ENCODE measurements at regions not wholly inside any gene's neighbourhood (a gene's known extent, or its start where the extent isn't known, plus 50 kb on each side); places are given as distances from the start of the nearest gene placed in this dataset.
"Not testable (repeated sequence)": the region's sequence is repeated elsewhere in the genome, so short reads cannot be mapped to it uniquely, and the experiment has no call there.

DNA sequence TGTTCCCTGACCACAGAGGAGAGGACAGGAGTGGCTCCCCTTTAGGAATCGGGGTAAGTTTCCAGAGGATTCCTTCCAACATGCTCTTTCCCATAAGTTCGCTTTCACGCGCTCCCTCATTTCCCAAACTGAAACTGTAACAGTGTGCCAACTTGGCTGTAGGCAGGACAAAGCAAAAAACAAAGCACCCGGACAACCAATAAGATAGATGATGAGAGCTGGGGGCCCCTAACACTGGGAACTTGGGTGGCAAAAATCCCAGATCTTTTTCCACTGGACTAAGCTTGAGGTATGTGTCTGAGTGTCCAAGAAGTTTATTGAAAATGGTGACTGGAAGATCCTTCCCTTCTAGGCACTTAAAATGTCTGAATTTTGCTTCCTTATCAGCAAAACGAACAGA lies 258.7 kb upstream of the IL12B start:
- DNase-seq: no peak

DNA sequence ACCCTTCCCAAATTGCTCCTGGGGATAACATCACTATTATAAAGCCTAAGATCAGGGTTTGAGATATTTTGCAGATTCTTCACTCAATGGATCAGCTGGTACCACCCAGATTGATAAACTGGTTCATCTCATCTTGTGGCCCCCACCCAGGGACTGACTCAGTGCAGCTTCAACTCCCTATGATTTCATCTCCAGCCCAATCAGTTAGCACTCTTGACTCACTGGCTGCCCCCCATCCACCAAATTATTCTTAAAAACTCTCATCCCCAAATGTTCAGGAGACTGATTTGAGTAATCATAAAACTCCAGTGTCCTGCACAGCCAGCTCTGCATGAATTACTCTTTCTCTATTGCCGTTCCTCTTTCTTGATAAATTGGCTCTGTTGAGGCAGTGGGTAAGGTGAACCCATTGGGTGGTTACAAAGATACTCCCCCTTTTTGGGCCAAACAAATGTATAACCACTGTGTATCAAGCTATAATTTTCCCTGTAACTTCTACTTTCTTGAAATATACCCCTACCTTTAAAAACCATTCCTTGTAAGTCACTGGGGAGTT lies 263.3 kb upstream of the IL12B start:
- no peak for DNase-seq

DNA sequence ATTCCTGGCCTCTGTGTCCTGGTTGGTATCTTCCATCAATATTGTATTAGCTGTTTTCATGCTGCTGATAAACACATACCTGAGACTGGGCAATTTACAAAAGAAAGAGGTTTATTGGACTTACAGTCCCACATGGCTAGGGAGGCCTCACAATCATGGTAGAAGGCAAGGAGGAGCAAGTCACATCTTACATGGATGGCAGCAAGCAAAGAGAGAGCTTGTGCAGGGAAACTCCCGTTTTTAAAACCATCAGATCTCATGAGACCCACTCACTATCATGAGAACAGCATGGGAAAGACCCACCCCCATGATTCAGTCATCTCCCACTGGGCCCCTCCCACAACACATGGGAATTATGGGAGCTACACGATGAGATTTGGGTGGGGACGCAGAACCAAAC lies 265.3 kb upstream of the IL12B start:
- not testable (repeated sequence) for DNase-seq

DNA sequence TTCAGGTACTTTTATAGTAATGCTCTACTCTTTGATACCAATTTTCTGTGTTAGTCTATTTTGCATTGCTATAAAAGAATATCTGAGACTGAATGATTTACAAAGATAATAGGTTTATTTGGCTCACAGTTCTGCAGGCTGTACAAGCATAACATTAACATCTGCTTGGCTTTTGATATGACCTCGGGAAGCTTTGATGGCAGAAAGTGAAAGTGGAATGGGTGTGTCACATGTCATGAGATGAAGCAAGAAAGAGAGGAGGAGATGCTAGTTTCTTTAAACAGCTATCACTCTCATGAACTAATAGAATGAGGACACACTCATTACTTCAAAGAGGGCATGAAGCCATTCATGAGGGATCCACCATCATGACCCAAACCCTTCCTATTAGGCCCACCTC lies 270.9 kb upstream of the IL12B start:
- no peak for DNase-seq

DNA sequence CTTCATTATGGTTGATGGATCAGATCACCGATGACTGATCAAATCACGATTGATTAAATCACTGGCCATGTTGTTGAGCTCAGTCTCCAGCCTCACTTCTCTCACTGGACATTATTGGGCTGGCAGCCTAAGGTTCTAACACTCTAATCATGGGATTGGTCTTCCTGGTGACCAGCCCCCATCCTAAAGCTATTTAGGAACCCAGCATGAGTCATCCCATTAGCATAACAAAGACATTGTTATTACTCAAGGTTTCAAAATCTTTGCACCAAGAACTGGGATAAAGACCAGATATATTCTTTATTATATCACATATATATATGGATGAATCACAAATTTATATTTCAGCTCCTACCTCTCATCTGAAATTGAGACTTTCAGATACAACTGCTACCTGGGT lies 272.1 kb upstream of the IL12B start:
- DNase-seq: no peak

DNA sequence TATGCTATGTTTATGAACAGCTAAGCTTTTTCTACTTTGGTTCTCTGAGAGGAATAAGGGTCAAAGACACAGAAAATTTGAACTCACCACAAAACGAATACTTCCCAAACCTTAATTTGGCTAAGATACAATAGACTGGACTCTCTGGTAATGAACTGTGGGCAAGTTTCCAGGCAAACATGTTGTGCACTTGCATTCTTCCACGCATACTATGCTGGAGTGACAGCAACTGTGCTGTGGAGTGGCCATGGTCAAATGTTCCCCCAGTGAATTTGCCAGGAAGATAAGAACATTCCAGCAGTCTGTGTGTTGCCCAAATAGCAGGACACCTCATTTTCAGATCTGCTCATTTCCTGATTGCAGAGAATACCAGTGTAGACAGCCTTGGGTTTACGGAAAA lies 275.3 kb upstream of the IL12B start:
- no peak for DNase-seq

DNA sequence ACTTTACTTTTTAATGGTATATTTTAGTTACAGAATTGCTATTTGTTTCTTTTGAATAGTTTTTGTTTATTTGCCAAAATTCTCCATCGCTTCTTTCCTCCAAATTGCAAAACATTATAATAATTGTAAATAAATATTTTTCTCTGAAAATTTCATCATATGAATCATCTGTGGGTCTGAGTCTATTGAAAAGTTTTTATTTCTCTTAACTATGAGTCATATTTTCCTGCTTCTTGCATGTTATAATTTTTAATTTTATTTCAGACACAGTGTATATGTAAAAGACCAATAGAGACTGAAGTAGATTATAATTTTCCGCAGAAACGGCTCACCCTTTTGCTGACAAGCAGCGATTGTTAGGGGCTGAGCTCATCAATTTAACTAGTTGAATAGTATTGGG lies 279.1 kb upstream of the IL12B start:
- DNase-seq: no peak

DNA sequence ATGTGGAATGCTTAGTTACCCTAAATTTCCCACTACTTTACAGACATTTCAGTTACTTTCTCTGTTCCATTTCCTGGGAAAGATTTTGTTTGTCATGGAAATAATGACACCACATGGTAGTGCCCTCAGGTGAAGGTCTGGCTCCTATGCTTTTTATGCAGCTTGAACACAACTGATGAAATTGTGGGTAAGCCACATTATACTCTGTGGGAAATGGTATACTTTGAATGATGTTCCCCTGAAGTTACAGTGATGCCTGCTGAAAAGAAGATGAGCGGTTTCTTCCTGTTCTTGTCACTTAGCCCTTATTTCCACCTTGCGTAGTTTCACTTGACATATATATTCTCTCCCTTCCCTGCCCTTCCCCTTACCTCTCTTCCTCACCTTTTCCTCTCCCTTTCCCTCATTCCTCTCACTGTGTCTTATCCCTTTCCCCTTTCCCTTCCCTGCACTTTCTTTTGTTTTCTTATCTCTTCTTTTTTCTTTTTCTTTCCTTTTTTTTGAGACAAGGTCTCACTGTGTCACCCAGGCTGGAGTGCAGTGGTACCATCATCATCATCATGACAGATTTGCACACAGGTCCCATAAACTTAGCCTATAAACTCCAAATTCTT lies 280.8 kb upstream of the IL12B start:
- DNase-seq: no peak

DNA sequence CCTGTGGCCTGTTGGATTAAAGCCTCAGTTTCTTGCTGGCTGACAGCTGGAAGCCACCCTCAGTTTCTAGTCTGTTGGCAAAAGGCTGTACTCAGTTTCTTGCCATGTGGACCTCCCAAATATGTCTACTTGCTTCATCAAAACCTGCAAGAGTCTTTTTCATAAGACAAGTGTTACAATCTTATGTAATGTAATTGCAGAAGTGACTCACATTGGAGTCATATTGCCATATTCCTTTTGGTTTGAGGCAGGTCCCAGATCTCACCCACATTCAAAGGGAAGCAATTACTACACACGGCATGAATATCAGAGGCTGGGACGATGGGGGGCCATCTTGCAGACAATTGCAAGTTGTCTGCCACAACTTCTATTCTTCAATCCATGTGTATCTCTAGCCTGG lies 286.7 kb upstream of the IL12B start:
- no peak for DNase-seq

DNA sequence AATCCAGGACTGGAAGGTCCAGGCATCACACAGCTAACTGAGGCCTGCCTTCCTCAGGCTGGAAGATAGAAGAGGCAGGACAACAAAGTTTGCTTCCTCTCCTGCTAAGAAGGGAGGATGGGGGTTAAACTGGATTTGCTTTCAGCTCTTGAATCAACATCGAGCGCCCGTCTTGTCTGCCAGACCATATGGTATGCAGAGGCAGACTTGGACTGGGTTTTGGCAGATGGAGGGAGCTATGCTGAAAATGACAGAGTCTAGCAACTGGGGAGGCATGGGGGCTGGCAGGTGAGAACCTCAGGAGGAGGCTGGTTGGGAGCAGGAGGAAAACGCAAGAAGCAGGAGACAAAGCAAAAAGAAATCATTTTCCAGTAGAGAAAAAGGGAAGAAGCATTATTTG lies 289.5 kb upstream of the IL12B start:
- no peak for DNase-seq

DNA sequence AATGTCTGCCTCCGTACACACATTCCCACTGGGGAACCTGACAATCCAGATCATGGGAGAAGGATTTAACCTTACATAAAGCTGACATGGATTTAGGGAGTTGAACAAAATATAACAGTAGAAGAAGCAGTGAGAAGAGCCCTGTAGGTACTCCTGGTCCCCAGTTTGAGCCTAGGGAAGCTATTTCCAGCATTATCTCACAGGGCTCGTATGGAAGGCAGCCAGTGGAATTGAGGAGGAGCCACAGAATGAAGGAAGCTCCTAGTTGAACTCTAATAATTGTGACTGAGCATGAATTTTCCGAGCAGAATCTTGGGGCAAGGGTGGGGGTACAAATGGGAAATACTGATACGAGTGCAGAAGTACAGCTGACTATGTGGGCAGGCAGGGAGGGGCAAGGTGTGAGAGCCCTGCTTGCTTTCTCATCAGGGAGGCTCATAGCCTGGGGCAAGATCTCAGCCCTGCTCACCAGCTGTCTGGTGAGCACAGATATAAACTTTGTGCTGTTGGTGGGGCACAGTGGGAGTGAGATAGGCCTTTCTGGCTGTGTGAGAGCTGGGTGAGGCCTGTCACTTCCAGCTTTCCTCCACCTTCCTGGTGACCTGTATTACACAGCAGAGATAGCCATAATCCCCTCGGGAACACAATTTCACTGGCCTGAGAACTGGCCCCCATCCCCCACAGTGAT lies 290.7 kb upstream of the IL12B start:
- DNase-seq: no peak

DNA sequence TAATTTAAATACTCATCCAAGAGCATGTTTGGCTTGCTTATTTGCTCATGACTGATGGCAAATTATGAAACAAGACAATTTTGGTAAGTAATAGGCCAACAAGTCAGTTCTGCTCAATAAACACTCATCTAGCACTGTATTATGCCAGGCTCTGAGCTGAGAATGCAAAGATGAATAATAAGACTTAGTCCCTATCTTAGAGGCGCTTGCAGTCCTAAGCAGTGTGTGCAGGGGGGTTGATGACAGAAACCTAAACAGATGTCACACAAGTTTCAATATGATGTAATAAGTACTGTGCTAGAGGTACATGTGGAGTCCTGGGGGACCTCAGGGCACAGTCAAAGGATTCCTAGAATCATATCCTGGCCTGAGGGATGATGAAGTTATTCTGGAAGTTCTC lies 287.6 kb upstream of the ADRA1B start:
- DNase-seq: no peak

DNA sequence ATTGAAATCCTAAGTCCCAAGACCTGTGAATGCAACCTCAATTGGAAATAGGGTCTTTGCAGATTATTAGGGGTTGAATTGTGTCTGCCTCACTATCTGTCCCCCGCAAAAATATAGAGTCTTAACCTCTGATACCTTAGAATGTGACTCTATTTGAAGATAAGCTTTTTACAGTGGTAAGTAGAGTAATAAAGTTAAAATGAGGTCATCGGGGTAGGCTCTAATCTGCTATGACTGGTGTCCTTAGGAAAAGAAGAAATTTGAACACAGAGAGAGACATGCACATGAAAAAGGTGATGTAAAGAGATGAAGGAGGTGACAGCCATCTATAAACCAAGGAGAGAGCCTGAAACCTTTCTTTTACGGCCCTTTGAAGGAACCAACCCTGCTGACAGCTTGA lies 287.1 kb upstream of the ADRA1B start:
- no peak for DNase-seq

DNA sequence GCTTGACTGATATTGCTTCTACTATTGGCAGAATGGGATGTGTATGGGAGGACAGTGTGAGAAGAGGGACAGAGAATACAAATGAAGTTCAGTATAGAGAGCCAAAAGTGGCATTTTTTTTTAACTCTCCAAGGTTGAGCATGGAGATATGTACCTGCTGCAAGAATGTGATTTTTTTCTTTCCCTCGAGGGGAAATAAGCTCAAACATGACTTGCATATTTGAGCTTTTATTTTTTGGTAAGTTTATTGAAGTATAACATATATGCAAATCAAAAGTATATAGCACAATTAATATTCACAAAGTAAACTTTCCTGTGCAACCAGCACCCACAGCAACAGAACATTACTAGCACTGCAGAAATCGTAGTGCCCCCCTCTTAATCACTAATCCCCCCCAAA lies 285.7 kb upstream of the ADRA1B start:
- no peak for DNase-seq

DNA sequence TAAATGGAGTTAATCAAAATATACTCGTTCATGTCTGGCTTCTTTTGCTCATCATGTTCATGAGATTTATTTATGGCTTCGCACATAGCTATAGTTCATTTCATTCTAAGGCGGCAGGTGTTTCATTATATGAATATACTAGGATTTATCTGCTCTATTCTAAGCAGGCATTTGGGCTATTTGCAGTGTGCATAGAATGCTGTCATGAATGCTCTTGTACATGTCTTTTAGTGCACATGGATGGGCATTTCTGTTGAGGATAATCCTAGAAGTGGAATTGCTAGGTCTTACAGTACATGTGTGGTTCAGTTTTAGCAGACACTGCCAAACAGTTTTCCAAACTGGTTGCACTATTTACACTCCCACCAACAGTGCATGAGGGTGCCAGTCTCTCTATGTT lies 285.3 kb upstream of the ADRA1B start:
- no peak for DNase-seq

DNA sequence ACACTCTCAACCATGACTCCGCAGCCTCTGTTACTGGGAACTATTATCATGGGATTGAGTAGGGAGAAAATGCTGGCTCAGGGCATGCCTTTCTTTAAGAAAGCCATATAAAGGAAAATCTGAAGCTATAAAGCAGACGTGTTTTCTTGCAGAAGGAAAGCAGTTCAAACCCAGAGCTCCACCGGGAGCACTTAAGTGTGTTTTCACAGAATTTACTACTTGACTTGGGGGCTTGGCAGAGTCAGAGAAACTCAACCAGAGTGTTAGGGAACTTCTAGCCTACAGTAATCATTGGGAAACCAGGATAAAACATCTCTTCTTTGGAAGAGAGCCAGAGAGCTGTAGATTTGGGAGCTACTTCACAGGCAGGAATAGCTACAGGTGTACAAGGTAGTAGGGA lies 283.4 kb upstream of the ADRA1B start:
- no peak for DNase-seq

DNA sequence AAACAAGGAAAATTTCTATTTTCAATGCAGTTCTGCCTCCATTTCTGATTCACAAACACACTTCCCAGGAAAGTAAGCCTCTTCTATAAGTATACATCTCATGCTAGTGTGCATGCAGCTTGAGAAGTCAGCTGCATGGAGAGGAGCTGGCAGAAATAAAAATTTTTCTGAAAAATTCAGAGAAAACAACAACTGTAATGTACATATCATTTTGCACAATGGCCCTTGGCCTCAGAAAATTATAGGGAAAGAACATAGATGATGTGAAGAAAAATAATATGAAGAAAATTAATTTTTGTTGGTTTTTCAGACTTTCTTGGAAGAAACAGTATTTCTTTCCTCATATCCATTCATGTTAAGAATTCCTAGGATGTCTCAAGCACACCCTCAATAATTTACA lies 277.8 kb upstream of the ADRA1B start:
- DNase-seq: no peak

DNA sequence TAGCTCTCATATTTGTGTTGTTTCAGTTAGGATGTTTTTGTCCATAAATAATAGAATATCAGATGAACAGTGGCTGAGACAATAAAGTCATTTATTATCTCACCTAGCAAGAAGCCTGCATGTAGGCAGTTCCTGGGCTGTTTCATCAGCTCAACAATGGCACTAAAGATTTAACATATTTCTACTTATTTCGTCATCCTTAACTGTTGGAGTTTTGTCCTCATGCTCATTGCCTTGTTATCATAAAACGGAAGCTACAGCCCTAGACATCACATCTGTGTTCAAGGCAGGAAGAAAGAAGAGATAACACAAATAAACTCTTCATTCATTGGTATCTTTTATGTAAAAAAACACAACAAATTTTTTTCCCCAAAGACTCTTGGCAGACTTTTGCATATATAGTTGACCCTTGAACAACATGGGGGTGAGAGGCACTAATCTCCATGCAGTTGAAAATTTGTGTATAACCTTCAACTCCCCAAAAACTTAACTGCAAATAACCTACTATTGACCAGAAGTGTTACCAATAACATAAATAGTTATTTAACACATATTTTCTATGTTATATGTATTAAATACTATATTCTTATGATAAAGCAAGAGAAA lies 277.2 kb upstream of the ADRA1B start:
- no peak for DNase-seq

DNA sequence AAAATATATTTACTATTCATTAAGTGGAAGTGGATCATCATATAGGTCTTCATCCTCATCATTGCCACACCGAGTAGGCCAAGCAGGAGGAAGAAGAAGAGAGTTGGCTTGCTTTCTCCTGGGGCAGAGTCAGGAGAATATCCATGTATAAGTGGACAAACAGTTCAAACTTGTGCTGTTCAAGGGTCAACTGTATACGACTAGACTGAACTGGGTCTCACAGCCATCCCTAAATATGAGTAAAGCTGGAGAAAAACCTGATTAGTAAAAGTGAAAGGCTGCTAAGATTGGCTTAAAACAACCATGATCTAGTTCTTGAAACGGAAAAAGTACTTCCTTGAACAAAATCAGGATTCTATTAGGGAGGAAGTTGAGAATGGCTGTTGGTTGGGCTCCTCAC lies 276.7 kb upstream of the ADRA1B start:
- no peak for DNase-seq

DNA sequence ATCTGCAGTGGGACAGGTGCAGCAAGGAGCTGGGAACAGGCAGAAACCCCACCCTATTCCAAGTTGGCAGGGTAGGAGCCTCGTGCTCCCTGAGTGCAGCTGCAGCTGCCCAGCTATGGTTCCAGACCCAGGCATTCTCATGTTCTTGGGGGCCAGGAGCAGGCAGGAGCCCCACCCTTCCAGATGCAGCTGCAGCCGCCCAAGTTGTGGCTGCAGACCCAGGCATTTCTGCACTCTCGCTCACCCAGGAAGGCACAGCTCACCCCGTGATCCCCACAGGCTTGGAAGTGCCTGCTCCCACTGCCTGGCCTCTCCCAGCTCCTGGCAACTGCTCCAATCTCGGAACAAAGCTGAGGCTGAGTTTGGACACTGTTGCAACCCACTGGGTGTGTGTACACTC lies 275.8 kb upstream of the ADRA1B start:
- DNase-seq: no peak

DNA sequence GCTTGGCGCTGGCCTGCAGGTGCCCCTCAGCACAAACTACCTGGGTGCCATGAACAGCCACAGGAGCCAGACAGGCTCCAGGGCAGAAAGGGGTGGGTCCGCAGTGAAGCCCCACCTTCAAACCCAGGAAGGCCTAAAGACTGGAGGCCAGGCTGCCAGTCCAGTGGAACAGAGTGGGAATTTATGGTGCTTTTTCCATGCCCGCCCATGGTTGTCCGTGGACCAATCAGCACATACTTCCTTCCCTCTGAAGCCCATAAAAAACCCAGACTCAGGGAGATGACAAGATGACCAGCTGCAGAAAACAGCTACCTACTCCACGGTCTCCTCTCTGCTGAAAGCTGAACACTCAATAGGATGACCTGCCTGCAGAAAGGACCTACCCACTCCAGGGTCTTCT lies 275.4 kb upstream of the ADRA1B start:
- no peak for DNase-seq

DNA sequence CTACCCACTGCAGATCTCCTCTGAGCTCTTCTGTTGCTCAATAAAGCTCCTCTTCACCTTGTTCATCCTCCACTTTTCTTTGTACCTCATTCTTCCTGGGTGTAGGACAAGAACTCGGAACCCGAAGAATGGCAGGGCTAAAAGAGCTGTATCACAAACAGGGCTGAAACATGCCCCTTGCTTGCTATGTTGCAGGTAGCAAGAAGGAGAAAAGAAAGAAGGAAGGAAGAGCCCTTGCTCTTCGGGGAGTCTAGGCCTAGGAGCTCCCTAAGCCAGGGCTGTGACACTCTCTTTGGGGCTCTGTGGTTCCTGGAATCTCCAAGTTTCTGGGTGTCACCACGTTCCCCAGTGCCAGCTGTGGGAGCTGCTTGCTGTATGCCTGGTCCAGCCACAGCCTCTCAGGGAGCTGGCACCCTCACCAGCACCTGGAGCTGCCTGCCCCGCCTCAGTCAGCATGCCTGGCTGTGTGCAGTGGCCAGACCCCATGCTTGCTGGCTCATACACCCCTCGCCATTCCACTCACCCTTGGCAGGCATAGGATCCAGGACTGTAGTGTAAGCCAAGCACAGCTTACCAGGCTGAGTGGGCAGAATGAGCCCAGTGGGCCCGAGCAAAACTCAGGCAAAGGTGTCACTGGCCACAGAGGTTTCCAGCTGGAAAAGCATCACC lies 274.8 kb upstream of the ADRA1B start:
- DNase-seq: no peak

DNA sequence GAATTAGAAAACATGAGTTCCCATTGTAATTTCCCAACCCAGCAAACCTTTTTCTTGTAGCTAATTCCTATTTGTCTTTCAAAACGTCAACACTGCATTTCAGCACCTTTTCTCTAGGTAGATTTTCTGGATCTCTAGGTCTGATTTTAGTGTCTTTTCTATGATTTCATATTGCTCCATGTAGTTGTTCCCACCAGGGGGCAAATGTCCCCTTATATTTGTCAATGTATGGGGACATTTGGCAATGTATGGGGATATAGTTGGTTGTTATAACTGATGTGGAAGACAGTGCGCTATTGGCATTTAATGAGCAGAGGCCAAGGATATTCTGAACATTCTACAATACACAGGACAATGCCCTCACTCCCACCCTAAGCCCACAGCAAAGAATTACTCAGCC lies 273.9 kb upstream of the ADRA1B start:
- no peak for DNase-seq

Data from muscle of arm (tissue), 1 donor.